ENCODE measurements at regions not wholly inside any gene's neighbourhood (a gene's known extent, or its start where the extent isn't known, plus 50 kb on each side); places are given as distances from the start of the nearest gene placed in this dataset.

DNA sequence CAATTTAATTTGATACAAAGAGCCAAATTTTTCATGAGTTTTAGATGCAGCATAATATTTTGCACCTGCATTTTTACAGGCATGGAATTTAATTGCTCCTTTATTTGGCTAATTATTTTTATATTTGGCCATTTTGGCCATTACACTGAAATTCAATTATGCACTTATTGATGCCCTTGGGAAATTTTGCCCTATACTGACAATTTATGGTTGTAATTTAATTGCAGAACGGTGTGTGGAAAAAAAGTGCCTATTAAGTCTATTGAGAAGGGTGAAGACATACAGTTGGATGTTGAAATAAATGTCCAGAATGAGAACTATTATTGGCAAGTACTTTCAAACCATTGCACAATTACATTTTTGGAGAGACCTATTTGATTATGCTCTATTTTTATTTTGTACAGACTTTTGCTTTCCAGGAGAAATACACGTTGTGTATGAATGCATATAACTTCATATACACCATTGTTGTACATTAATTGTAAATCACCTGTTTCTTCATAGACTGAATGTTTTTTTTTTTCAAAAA lies 1319.3 kb upstream of the CDH2 start:
- TF ChIP-seq EZH2 (IDR thresholded peaks at IDR 0.05; ENCODE audit: borderline replicate concordance, insufficient read depth, low read depth, low read length, poor library complexity, severe bottlenecking) (no peak), CTCF (IDR thresholded peaks at IDR 0.05) (no peak)

All from B cell (primary cell).